CD1c-positive myeloid dendritic cell (primary cell): ENCODE measurements at regions not wholly inside any gene's neighbourhood (a gene's known extent, or its start where the extent isn't known, plus 50 kb on each side); places are given as distances from the start of the nearest gene placed in this dataset.
"Not testable (repeated sequence)": the region's sequence is repeated elsewhere in the genome, so short reads cannot be mapped to it uniquely, and the experiment has no call there.

Source experiments
- DNase-seq: peaks from one replicate; pipeline ENCODE4 v3.0.0-alpha.2; 2016; ENCODE audit errors: extremely low spot score

GRCh38 chr12:105581420-105581819 is 250.9 kb downstream of the C12orf75 start:
- no peak for DNase-seq

GRCh38 chr12:105585107-105585506 is 254.6 kb downstream of the C12orf75 start:
- no peak for DNase-seq

- no peak for DNase-seq
These were observed 256.7 kb downstream of the C12orf75 start for GRCh38 chr12:105587237-105587636.

- DNase-seq = no peak
These were observed 257.6 kb downstream of the C12orf75 start for GRCh38 chr12:105588106-105588505.

GRCh38 chr12:105590571-105590970 is 260.1 kb downstream of the C12orf75 start:
- DNase-seq = no peak

GRCh38 chr12:105595440-105595839 is 264.9 kb downstream of the C12orf75 start:
- no peak for DNase-seq

GRCh38 chr12:105596731-105597130 is 266.2 kb downstream of the C12orf75 start:
- DNase-seq = no peak

GRCh38 chr12:105598031-105598430 is 267.5 kb downstream of the C12orf75 start:
- no peak for DNase-seq

GRCh38 chr12:105600911-105601545 is 270.5 kb downstream of the C12orf75 start:
- no peak for DNase-seq

- DNase-seq = not testable (repeated sequence)
These were observed 271.8 kb downstream of the C12orf75 start for GRCh38 chr12:105602312-105602711.

- not testable (repeated sequence) for DNase-seq
These were observed 273.8 kb downstream of the C12orf75 start for GRCh38 chr12:105604281-105604680.

- DNase-seq = not testable (repeated sequence)
These were observed 276.1 kb downstream of the C12orf75 start for GRCh38 chr12:105606613-105607012.

GRCh38 chr12:105609001-105609400 is 278.5 kb downstream of the C12orf75 start:
- DNase-seq = not testable (repeated sequence)

GRCh38 chr12:105610459-105610858 is 280.0 kb downstream of the C12orf75 start:
- no peak for DNase-seq

- no peak for DNase-seq
These were observed 280.8 kb downstream of the C12orf75 start for GRCh38 chr12:105611340-105611739.

- no peak for DNase-seq
These were observed 282.8 kb downstream of the C12orf75 start for GRCh38 chr12:105613269-105613668.

GRCh38 chr12:105613887-105614286 is 283.4 kb downstream of the C12orf75 start:
- DNase-seq = no peak

GRCh38 chr12:105616971-105617540 is 286.6 kb downstream of the C12orf75 start:
- DNase-seq = no peak

GRCh38 chr12:105622220-105622619 is 291.7 kb downstream of the C12orf75 start:
- no peak for DNase-seq

- no peak for DNase-seq
These were observed 292.6 kb downstream of the C12orf75 start for GRCh38 chr12:105622846-105623736.

GRCh38 chr12:105626653-105627052 is 296.2 kb downstream of the C12orf75 start:
- DNase-seq = no peak

GRCh38 chr12:105637470-105637869 is 307.0 kb downstream of the C12orf75 start:
- no peak for DNase-seq

- DNase-seq = no peak
These were observed 310.3 kb downstream of the C12orf75 start for GRCh38 chr12:105640761-105641160.
